ENCODE measurements at regions not wholly inside any gene's neighbourhood (a gene's known extent, or its start where the extent isn't known, plus 50 kb on each side); places are given as distances from the start of the nearest gene placed in this dataset.

DNA sequence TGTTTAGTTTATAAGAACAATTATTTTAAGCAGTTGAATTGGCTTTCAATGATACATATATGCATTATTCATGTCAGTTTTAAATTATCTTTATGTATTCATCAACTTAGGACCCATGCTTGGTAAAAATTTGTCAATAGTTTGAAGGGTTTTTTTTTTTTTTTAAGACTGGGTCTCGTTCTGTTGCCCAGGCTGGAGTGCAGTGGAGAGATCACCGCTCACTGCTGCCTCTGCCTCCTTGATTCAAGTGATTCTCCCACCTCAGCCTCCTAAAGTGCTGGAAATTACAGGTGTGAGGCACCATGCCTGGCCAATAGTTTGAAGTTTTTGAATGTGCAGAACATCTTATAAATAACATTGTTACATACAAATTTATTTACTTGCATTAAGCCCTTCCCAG, 1671.0 kb upstream of the B3GALT2 start:
- Histone ChIP-seq H3F3A (ENCODE audit: control insufficient read depth, insufficient read depth) (no peaks in the 10 kb centered on the region), H3K4me1 (ENCODE audit: control insufficient read depth, low read length) (no peaks in the 10 kb centered on the region), H3K9me3 (ENCODE audit: control insufficient read depth, insufficient read depth, low read length) (no peaks in the 10 kb centered on the region; the same call in 1 of the 2 replicates), H3K9me2 (replicated peaks; ENCODE audit: control insufficient read depth, low read length) (no peaks in the 10 kb centered on the region), H3K27ac (ENCODE audit: low read depth, low read length) (no peak overlapping the region), H3K27me3 (ENCODE audit: control insufficient read depth, low read length) (no peaks in the 10 kb centered on the region), H3K4me3 (ENCODE audit: low read length) (no peak overlapping the region), H4K20me1 (ENCODE audit: control insufficient read depth, insufficient read depth, low read depth, low read length) (no peaks in the 10 kb centered on the region), H3K79me2 (ENCODE audit: control insufficient read depth, low read length) (no peaks in the 10 kb centered on the region), H3K4me2 (ENCODE audit: low read length) (no peak overlapping the region), H3K36me3 (ENCODE audit: control insufficient read depth, low read length) (no peaks in the 10 kb centered on the region)
- TF ChIP-seq EZH2phosphoT487 (IDR thresholded peaks at IDR 0.05; ENCODE audit: borderline replicate concordance, low read length) = no peak
- TF ChIP-seq, protein P1, sequence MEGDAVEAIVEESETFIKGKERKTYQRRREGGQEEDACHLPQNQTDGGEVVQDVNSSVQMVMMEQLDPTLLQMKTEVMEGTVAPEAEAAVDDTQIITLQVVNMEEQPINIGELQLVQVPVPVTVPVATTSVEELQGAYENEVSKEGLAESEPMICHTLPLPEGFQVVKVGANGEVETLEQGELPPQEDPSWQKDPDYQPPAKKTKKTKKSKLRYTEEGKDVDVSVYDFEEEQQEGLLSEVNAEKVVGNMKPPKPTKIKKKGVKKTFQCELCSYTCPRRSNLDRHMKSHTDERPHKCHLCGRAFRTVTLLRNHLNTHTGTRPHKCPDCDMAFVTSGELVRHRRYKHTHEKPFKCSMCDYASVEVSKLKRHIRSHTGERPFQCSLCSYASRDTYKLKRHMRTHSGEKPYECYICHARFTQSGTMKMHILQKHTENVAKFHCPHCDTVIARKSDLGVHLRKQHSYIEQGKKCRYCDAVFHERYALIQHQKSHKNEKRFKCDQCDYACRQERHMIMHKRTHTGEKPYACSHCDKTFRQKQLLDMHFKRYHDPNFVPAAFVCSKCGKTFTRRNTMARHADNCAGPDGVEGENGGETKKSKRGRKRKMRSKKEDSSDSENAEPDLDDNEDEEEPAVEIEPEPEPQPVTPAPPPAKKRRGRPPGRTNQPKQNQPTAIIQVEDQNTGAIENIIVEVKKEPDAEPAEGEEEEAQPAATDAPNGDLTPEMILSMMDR (IDR thresholded peaks at IDR 0.05; ENCODE audit: low read depth, low read length, poor library complexity, severe bottlenecking) = no peak

DNA sequence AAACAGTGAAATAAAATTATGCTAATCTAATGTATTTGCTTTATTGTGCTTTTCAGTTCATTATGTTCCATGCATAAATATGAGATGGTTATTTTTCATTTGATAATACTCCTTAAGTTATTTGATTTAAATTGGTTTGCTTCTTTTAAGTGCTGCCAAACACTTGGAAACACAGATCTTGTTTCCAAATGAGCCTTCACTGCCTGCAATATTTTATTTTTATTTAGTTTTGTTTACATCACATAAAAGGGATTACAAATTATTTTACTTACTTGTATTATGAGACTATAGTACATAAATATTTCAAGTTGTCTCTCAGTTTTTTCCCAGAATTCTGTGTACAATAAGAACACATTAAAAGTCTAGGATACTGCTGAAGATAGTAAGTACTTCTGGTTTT, 1662.4 kb upstream of the B3GALT2 start:
- Histone ChIP-seq H3K4me1 (ENCODE audit: control insufficient read depth, low read length) (peaks cover 7% of the 10 kb centered on the region; the same call in 1 of the 2 replicates), H4K20me1 (ENCODE audit: control insufficient read depth, insufficient read depth, low read depth, low read length) (no peaks in the 10 kb centered on the region), H3K4me2 (ENCODE audit: low read length) (no peak overlapping the region), H3K27ac (ENCODE audit: low read depth, low read length) (no peak overlapping the region), H3K27me3 (ENCODE audit: control insufficient read depth, low read length) (no peaks in the 10 kb centered on the region), H3F3A (ENCODE audit: control insufficient read depth, insufficient read depth) (no peaks in the 10 kb centered on the region), H3K36me3 (ENCODE audit: control insufficient read depth, low read length) (no peaks in the 10 kb centered on the region), H3K4me3 (ENCODE audit: low read length) (no peak overlapping the region), H3K9me2 (replicated peaks; ENCODE audit: control insufficient read depth, low read length) (no peaks in the 10 kb centered on the region), H3K79me2 (ENCODE audit: control insufficient read depth, low read length) (no peaks in the 10 kb centered on the region), H3K9me3 (ENCODE audit: control insufficient read depth, insufficient read depth, low read length) (peaks cover 3% of the 10 kb centered on the region; the same call in 1 of the 2 replicates)
- TF ChIP-seq, protein P1 (IDR thresholded peaks at IDR 0.05; ENCODE audit: low read depth, low read length, poor library complexity, severe bottlenecking) = no peak
- no peak for TF ChIP-seq EZH2phosphoT487 (IDR thresholded peaks at IDR 0.05; ENCODE audit: borderline replicate concordance, low read length)

- Histone ChIP-seq H3K9me3 (ENCODE audit: control insufficient read depth, insufficient read depth, low read length) (peaks cover 3% of the 10 kb centered on the region; the same call in 1 of the 2 replicates), H3K36me3 (ENCODE audit: control insufficient read depth, low read length) (no peaks in the 10 kb centered on the region), H3K79me2 (ENCODE audit: control insufficient read depth, low read length) (no peaks in the 10 kb centered on the region), H4K20me1 (ENCODE audit: control insufficient read depth, insufficient read depth, low read depth, low read length) (no peaks in the 10 kb centered on the region), H3K4me3 (ENCODE audit: low read length) (no peak overlapping the region), H3K4me1 (ENCODE audit: control insufficient read depth, low read length) (peaks cover 7% of the 10 kb centered on the region; the same call in 1 of the 2 replicates), H3K27me3 (ENCODE audit: control insufficient read depth, low read length) (no peaks in the 10 kb centered on the region), H3K4me2 (ENCODE audit: low read length) (no peak overlapping the region), H3K27ac (ENCODE audit: low read depth, low read length) (no peak overlapping the region), H3K9me2 (replicated peaks; ENCODE audit: control insufficient read depth, low read length) (no peaks in the 10 kb centered on the region), H3F3A (ENCODE audit: control insufficient read depth, insufficient read depth) (no peaks in the 10 kb centered on the region)
- TF ChIP-seq, protein P1 (IDR thresholded peaks at IDR 0.05; ENCODE audit: low read depth, low read length, poor library complexity, severe bottlenecking) = no peak
- no peak for TF ChIP-seq EZH2phosphoT487 (IDR thresholded peaks at IDR 0.05; ENCODE audit: borderline replicate concordance, low read length)
Measured at GRCh38 chr1:194846488-194846887, 1660.1 kb upstream of the B3GALT2 start.
